Natural killer cell (primary cell): ENCODE measurements at regions not wholly inside any gene's neighbourhood (a gene's known extent, or its start where the extent isn't known, plus 50 kb on each side); places are given as distances from the start of the nearest gene placed in this dataset.

Experiments used
- ATAC-seq, 3 donors: fragments of 150-1000 bp in 2 of 3; fragments of 200-7000 bp in 1 of 3; cut with Tn5 transposase; 1 replicate in 1 of 3; 2 replicates in 2 of 3; pipeline ENCODE4 v1.10.0; 2021; ENCODE audit warnings: mild to moderate bottlenecking in 2 of 3, moderate library complexity in 2 of 3
- DNase-seq, 2 donors: peaks; one replicate each; pipeline versions ENCODE4 v3.0.0 to v3.0.0-alpha.2; 2013 to 2021; ENCODE audit warnings: mixed read lengths in 1 of 2
- H3K27ac ChIP-seq: one replicate; pipeline ENCODE4 v1.5.1; 2013; ENCODE audit warnings: mild to moderate bottlenecking, low read length
- H3K27me3 ChIP-seq: one replicate; pipeline ENCODE4 v1.6.1; 2013; ENCODE audit warnings: low read length; ENCODE audit not compliant: control insufficient read depth, insufficient read depth
- H3K36me3 ChIP-seq: one replicate; pipeline ENCODE4 v1.6.1; 2013; ENCODE audit warnings: low read length; ENCODE audit not compliant: control insufficient read depth, insufficient read depth
- H3K4me1 ChIP-seq: one replicate; pipeline ENCODE4 v1.6.1; 2013; ENCODE audit warnings: low read length; ENCODE audit not compliant: control insufficient read depth, insufficient read depth
- H3K4me3 ChIP-seq: one replicate; pipeline ENCODE4 v1.5.1; 2013; ENCODE audit warnings: low read length
- H3K9me3 ChIP-seq: one replicate; pipeline ENCODE4 v1.6.1; 2013; ENCODE audit warnings: low read length; ENCODE audit not compliant: control insufficient read depth, insufficient read depth
- H3K27ac Mint-ChIP-seq, 2 donors: one replicate each; pipeline ENCODE4 v1.8.0; 2022; ENCODE audit warnings: mild to moderate bottlenecking in 2 of 2, mixed read lengths in 2 of 2, moderate library complexity in 1 of 2
- H3K27me3 Mint-ChIP-seq, 2 donors: one replicate each; pipeline ENCODE4 v1.8.0; 2022; ENCODE audit warnings: low read depth in 2 of 2, mixed read lengths in 2 of 2
- H3K36me3 Mint-ChIP-seq: one replicate; pipeline ENCODE4 v1.8.0; 2022; ENCODE audit warnings: mixed read lengths
- H3K4me1 Mint-ChIP-seq, 2 donors: one replicate each; pipeline ENCODE4 v1.8.0; 2022; ENCODE audit warnings: mixed read lengths in 2 of 2
- H3K4me3 Mint-ChIP-seq: one replicate; pipeline ENCODE4 v1.8.0; 2022; ENCODE audit warnings: mild to moderate bottlenecking, moderate library complexity, mixed read lengths
- H3K9me3 Mint-ChIP-seq, 2 donors: one replicate each; pipeline ENCODE4 v1.8.0; 2022; ENCODE audit warnings: mixed read lengths in 2 of 2
- WGBS: methylation state at CpG from one replicate; pipeline ENCODE4 v1.1.7; 2013; ENCODE audit warnings: missing lambda C conversion rate; ENCODE audit not compliant: insufficient coverage; 5-methylcytosine and 5-hydroxymethylcytosine counted together
- intact Hi-C: fragments of 100-400 bp; cut with micrococcal nuclease; formaldehyde crosslinking; loops from one replicate; pipeline ENCODE4 v1.14.2; 2022
- TF ChIP-seq, protein P1 (sequence below): fragments of 200-600 bp; IDR thresholded peaks from one replicate; pipeline ENCODE4 v1.8.0; 2022; ENCODE audit warnings: antibody characterized with exemption

DNA sequence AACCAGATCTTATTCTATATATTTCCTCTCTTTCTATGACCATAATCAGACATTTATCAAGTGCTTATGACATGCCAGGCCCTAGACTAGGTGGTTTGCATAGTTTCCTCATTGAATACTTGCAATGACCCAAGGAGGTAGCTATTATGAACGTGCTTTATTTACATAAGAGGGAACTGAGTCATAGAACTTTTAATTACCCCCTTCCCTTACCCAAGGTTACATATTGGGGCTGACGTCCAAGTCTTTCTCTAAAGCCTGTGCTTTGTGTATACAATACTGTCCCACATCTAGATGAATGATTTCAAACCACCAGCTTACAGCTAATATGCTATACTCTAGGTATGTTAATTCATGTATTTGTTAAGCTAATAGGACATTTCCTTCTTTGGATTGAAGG is 91.9 kb upstream of the NPY start:
- WGBS = 87% methylated on average over 2 of the region's 2 CpGs
- Mint-ChIP-seq H3K4me1 (no peaks in the 10 kb centered on the region), H3K27me3 (peaks cover 7 to 32% of the 10 kb centered on the region in 2 donors), H3K27ac (no peak overlapping the region), H3K4me3 (no peak overlapping the region), H3K36me3 (no peaks in the 10 kb centered on the region), H3K9me3 (peaks cover 0 to 2% of the 10 kb centered on the region in 2 donors)
- Histone ChIP-seq H3K27ac (no peak overlapping the region), H3K36me3 (no peaks in the 10 kb centered on the region), H3K4me1 (no peaks in the 10 kb centered on the region), H3K4me3 (no peak overlapping the region), H3K9me3 (no peaks in the 10 kb centered on the region), H3K27me3 (peaks cover 2% of the 10 kb centered on the region)
- intact Hi-C loops = no loop called here
- DNase-seq (no peak), ATAC-seq (no peak)
- TF ChIP-seq, protein P1, sequence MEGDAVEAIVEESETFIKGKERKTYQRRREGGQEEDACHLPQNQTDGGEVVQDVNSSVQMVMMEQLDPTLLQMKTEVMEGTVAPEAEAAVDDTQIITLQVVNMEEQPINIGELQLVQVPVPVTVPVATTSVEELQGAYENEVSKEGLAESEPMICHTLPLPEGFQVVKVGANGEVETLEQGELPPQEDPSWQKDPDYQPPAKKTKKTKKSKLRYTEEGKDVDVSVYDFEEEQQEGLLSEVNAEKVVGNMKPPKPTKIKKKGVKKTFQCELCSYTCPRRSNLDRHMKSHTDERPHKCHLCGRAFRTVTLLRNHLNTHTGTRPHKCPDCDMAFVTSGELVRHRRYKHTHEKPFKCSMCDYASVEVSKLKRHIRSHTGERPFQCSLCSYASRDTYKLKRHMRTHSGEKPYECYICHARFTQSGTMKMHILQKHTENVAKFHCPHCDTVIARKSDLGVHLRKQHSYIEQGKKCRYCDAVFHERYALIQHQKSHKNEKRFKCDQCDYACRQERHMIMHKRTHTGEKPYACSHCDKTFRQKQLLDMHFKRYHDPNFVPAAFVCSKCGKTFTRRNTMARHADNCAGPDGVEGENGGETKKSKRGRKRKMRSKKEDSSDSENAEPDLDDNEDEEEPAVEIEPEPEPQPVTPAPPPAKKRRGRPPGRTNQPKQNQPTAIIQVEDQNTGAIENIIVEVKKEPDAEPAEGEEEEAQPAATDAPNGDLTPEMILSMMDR = no peak

- intact Hi-C loops = no loop called here
- Histone ChIP-seq H3K9me3 (no peaks in the 10 kb centered on the region), H3K36me3 (no peaks in the 10 kb centered on the region), H3K27me3 (peaks cover 2% of the 10 kb centered on the region), H3K4me3 (no peak overlapping the region), H3K4me1 (no peaks in the 10 kb centered on the region), H3K27ac (no peak overlapping the region)
- DNase-seq (no peak), ATAC-seq (no peak)
- Mint-ChIP-seq H3K4me3 (no peak overlapping the region), H3K4me1 (no peaks in the 10 kb centered on the region), H3K36me3 (no peaks in the 10 kb centered on the region), H3K27me3 (peaks cover 2 to 30% of the 10 kb centered on the region in 2 donors), H3K9me3 (peaks cover 0 to 2% of the 10 kb centered on the region in 2 donors), H3K27ac (no peak overlapping the region)
- 91% methylated on average over 4 of the region's 4 CpGs for WGBS
- TF ChIP-seq, protein P1 = no peak
Observed at GRCh38 chr7:24192691-24193090, 91.3 kb upstream of the NPY start.

DNA sequence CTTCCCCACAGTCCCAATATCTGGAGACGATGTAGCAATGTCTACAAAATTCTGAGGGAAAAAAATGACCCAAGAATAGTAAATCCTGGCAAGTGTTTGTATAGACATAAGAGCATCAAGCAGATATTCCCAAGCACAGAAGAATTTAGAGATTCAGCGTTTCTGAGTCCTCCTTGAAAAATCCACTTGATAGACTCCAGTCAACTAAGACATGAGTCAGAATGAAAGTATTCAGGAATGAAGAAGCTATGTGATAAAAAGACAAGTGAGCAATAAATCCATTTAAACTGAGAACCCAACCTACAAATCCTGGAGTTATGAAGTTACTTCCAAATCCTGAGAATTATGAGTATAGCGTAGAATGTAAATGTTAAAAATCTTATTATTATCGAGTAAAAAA is 86.1 kb upstream of the NPY start:
- H3K4me3 ChIP-seq = no peak overlapping the region
- intact Hi-C loops = no loop called here
- no peak overlapping the region for H3K27ac Mint-ChIP-seq
- H3K4me3 Mint-ChIP-seq = no peak overlapping the region
- TF ChIP-seq, protein P1 = no peak
- H3K4me1 ChIP-seq = no peaks in the 10 kb centered on the region
- H3K4me1 Mint-ChIP-seq = peaks cover 5 to 6% of the 10 kb centered on the region in 2 donors
- H3K9me3 Mint-ChIP-seq = peaks cover 0 to 2% of the 10 kb centered on the region in 2 donors
- ATAC-seq (no peak), DNase-seq (no peak)
- no peak overlapping the region for H3K27ac ChIP-seq
- no peaks in the 10 kb centered on the region for H3K27me3 ChIP-seq
- 80% methylated on average over 3 of the region's 4 CpGs for WGBS
- peaks cover 0 to 2% of the 10 kb centered on the region in 2 donors for H3K27me3 Mint-ChIP-seq
- no peaks in the 10 kb centered on the region for H3K9me3 ChIP-seq
- H3K36me3 ChIP-seq = no peaks in the 10 kb centered on the region
- no peaks in the 10 kb centered on the region for H3K36me3 Mint-ChIP-seq

DNA sequence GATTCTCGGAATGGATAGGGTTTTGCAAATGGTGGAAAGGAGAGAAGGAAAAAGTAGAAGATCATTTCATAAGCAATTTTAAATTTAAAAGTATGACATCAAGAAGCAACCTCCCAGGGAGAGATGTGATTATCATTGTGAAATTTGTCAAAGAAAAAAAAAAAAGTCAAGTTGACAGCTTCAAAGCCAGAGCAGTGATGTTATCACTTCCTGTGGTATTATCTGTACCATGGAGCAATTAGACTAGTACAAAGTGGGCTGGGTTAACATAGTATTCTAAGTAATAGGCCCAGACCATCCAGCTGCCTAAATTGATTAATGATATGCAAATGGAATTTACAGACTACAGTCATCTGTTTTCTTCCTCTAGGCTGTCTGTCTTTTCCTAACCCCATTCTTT is 84.0 kb upstream of the NPY start:
- Histone ChIP-seq H3K4me3 (no peak overlapping the region), H3K27ac (no peak overlapping the region), H3K9me3 (no peaks in the 10 kb centered on the region), H3K4me1 (no peaks in the 10 kb centered on the region), H3K36me3 (no peaks in the 10 kb centered on the region), H3K27me3 (no peaks in the 10 kb centered on the region)
- H3K4me3 Mint-ChIP-seq = no peak overlapping the region
- intact Hi-C loops = no loop called here
- no peaks in the 10 kb centered on the region for H3K9me3 Mint-ChIP-seq
- peaks cover 0 to 5% of the 10 kb centered on the region in 2 donors for H3K27me3 Mint-ChIP-seq
- peaks cover 5 to 6% of the 10 kb centered on the region in 2 donors for H3K4me1 Mint-ChIP-seq
- peak in 1 of 3 donors; percentile 73 for ATAC-seq
- peak in 1 of 2 donors; percentile 48 for DNase-seq
- TF ChIP-seq, protein P1 = no peak
- no CpG with 5 or more reads among the region's 1 CpG for WGBS
- no peak overlapping the region for H3K27ac Mint-ChIP-seq
- H3K36me3 Mint-ChIP-seq = no peaks in the 10 kb centered on the region
